CD1c-positive myeloid dendritic cell (primary cell): ENCODE measurements at regions not wholly inside any gene's neighbourhood (a gene's known extent, or its start where the extent isn't known, plus 50 kb on each side); places are given as distances from the start of the nearest gene placed in this dataset.
"Not testable (repeated sequence)": the region's sequence is repeated elsewhere in the genome, so short reads cannot be mapped to it uniquely, and the experiment has no call there.

ENCODE experiments used
- DNase-seq: peaks from one replicate; pipeline ENCODE4 v3.0.0-alpha.2; 2016; ENCODE audit errors: extremely low spot score

DNA sequence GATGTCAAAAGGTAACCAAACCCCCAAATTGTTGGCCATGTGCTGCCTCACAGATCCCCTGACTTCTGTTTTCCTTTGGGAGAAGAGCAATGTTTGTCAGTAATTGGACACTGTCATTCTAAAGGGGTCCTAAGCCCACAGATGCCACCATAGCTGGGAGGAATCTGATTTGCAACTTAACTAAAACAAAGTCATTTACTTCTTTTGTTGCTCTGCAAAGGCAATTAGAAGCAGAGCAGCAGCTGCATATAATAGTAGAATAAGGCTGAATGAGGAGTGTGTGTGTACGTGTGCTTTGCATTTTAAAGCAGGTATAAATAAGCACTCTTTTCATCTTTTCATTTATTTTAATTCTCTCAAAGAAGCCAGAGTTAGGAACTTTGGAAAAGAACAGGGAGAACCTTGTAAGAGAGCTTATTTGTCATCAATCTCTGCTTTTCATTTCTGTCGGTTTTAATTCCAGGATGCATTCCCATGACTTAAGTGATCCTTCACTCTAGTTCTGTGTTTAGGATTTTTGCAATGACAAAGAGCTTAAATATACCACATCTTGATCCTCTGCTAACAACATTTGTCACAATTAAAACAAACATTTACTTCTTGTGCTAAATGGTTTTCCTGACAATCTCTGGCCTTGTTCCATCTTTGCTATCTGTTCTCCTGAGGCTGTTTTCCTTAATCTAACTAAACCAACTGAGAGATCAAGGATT is 530.2 kb upstream of the CBLB start:
- DNase-seq, result no peak

DNA sequence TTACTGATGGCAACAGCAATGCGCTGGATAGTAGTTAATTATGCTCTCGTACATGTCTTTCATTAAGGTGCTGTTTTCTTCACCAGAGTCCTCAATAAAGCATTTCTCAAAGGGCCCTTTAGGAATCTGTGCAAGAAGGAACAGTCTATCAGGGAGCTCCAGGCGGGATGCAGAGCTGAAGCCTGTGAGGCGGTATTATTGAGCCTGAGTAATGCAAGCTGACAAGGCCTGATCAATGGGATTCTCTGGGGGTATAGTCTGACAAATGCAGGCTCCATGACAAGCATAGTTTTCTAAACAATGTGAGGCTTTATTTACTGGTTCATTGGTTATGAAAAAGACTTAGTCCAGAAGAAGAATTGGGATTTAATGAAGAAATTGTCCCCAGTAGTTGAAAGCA is 530.9 kb upstream of the CBLB start:
- DNase-seq, result no peak

DNA sequence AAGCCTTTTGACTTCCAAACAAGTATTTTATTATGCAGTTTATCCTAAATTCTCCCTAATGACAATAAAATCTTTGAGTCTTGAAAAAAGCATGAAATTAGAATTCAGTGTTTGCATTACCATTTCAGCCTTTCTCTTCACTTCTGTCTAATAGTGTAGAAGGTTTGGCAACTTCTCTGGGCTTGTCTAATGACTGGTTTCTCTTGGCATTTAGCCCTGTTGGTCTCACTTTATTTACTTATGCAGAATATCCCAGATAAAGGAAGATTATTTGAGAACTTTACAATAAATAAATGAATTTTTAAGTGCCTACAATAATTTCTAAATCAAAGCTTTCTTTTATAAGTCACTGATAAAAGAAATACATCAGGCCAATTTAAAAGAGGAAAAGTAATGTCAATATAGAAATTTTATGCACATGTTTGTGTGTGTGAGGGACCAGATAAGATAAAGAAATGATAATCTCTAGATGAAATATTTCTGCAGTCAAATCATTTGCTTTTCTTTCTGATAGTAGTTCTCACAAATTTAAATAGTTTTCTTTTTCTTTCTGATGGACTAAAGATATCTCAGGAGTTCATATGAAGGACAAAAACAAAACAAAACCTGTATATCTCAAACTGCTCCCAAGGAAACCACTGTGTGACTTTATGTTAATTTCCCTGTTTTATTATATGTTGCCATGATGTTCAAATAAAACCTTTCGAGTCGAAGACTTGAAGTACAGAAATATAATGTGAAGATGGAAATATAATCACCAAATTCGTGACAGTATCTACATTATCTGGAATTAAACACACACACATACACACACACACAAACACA is 533.1 kb upstream of the CBLB start:
- no peak for DNase-seq

DNA sequence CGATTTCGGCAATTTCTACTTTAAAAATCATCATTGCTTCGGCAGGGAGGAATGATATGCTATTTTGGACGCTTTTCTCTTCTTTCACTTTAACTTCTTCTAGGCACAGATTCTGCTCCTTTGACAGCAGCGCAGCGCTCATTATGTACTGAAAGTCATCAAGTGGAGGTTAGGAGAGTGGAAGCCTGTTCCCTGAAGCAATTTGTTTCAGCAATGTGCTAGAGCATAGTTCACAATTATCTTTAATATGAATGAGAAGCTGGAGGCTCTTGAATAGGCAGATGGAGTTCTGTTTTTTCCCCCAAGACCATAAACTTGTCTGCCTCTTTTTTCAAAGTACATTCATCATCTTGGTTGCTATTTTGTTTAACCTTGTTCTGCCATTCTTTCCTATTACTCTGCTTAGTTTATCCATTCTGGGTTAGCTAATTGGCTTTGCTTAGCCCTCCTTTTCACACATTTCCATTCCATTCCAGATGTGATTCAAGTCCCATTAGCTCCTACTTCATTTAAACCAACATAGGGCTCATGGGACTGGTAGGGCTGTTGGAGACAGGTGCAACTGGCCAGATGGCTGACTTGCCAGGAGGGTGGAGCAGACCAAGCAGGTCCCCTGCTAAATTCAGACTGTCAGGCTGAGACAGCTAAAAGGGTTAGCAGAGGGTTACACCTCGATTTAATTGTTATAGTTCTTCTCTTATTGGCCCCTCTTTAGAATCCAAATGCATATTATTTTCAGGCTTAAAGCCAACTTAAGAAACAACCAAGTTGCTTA is 534.7 kb upstream of the CBLB start:
- DNase-seq, result no peak

DNA sequence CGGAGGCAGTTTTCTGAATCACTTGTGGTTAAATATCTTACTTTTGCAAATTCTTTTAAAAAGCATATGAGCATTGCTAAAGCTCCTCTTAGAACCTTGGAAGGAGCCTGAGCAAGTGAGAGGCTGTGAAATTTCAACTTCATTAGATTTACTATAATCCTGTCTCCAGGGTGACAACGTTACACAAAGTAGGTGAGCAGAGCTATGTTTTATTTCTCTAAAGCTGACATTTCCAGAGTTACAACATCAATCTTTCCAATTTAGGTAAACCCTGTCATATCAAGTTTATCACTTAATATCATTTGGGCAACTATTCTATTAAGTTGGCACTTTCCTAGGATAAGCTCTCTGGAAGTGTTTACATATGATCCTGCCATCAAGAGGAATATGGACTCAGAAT is 544.9 kb upstream of the CBLB start:
- DNase-seq, result no peak

DNA sequence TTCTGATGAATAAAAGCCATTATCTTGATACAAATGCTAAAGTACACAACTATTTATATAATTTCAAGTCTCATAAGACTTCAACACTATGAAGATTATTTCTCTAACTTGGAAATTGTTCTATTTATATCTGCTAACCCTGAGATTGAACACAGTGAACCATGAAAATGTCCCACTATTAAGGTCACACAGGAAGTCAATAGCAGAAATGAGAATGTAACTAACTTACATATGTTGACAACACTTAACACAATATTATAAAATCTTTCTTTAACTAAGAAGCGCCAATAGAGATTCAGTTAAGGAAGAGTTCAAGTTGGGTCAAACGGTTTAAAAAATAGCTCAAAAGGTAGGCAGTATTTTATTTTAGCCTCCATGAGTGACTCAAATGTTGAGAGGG is 551.8 kb upstream of the CBLB start:
- DNase-seq, result no peak

DNA sequence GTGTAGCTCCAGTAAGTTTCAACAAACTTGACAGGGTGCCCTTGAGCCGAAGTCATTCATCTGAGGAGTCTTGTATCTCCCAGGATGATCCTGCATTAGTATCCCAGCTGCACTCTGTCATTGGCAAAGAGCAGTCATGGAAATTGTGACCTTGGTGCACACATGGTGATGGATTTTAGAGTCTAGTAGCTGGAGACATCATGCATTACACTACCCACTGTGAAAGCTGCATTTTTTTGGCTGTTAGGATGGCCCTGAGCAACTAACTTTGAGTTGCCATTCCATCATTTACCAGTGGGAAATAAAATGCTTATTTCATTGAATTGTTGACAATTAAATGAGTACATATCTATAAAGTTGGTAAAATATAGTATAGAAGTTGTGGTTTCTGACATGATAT is 552.6 kb upstream of the CBLB start:
- DNase-seq, result no peak

DNA sequence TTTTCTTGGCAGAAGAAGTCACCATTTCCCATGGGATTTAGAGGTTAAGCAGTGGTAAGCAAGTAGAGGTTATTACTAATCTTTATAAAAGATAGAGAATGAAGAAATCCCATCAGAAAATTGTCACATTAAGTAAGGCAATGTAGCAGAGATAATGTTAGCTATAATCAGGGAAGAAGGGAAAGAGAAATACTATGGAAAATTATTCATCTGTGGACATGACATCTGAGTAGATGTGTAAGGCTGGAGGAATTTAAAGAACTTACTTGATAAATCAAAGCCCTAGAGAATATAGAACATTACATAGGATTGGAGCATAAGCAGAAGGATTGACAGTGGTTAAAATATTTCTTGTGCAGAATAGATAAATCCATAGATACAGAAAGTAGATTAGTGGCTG is 553.1 kb upstream of the CBLB start:
- DNase-seq, result no peak

DNA sequence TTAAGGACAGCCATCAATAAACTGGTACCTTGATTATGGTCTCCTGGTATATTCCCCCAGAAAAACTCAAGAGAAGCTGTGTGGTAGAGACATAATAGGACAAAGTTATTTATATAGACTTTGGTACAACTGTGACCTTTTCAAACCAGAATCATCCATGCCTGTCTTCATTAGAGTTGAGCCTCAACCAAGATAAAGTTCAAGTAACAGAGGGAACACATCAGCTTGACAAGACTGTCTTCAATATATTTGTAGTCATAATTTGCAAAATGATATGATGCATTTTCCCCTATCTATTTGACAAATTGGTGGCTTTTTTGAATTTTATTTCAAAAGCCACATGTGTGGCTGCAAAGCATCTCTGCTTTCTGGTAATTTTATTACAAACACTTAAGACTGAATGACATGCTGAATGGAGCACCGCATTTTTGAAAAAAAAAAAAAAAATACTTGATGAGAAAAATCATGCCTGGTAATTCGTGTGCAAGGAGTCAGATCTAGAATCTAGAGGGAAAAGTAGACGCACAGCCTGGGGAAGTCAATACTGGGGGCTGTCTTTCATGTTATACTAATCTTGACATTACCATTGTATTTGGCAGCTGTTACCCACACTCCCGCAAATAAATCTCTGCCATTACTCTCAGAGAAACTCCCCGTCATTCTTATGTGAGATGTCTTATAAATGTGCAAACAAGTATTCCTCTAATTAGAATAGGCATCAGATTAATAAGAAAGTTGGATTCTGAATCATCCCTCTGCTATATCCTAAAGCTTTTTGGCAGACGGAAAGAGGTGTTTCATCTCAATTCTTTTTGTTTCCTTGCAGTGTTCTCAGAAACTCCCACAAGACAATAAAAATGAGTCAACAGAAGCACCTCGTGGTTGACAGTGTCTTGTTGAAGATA is 554.8 kb upstream of the CBLB start:
- DNase-seq, result no peak

DNA sequence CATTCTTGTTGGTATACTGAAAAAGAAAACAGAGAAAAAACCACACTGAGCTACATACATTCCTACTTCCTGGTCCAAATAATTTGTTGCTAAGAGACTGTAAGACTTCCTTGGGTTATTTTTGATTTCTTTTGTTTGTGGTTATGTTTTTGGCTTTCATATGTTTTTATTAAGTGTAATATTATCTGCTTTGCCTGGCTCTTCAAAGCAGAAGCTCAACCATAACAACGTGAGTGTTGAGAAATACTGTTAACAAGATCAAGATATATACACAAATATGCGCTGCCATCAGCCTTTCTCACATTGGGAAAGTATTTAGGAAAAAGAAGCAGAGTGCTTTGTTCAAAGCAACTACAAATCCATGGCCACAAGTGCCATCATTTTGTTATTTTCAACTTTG is 556.2 kb upstream of the CBLB start:
- DNase-seq, result no peak

DNA sequence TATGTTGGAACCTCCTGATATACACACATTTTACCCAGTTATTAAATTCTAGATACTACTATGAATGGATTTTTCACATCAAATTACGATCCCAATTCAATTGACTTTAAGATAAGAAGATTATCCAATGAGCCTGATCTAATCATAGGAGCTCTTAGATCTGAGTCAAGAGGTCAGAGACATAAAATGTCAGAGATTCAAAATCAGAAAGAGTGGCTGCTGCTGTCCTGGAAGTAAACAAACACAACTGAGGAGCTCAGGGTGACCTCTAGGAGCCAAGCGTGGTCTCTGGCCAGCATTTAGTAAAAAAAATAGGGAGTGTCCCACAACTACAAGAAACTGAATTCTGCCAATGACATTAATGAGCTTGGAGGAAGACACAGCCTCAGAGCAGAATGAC is 557.1 kb upstream of the CBLB start:
- DNase-seq, result no peak

DNA sequence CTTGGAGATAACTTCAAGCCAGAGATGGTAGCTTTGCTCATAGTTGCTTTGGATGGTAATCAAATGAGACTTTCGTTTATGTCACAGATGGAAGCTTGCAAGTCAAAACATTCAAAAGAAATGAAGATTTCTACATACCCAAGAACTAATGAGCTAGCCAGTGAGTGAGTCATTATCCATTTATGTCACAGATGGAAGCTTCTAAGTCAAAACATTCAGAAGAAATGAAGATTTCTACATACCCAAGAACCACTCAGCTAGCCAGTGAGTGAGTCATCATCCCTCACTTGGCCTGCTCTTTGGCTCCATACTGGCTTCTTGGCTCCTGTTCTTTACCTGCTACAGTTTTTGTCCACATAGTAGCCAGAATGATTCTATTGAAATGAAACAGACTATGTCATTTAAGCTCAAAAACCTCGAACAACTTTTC is 559.8 kb upstream of the CBLB start:
- DNase-seq, result no peak

DNA sequence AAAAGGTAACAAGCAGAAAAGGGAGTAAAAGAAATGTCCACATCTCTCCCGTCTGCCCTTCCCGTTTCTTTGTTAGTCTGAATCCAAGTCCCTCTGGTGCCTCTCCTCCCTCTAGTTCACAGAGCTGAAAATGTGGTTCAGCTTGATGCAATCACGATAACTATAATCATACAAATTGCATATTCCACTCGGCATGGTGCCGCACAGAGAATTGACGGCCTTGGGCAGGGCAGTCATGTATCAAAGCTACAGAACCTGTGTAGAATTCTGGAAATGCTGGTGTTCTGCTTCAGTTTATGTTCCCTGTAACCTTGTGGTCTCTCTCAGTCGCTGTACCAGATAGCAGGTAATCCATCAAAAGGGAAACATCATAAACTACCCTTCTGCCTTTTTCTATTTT is 562.9 kb upstream of the CBLB start:
- DNase-seq, result no peak

DNA sequence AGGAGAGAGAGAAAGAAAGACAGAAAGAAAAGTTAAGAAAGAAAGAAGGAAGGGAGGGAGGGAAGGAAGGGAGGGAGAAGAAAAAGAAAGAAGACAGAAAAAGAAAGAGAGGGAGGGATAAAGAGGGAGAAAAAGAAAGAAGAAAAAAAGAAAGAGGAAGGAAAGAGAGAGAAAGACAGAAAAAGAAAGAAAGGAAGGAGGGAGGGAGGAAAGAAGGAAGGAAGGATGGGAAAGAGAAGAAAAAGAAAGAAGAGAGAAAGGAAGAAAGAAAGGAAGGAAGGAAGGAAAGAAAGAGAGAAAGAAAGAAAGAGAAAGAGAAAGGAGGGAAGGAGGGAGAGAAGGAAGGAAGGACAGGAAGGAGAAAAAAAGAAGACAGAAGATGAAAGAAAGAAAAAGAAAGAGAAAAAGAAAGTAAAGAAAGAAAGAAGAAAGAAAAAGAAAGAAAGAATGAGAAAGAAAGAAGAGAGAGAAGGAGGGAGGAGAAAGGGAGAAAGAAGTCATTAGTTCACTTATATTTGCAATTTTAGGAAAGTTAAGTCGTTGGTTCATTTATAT is 567.2 kb upstream of the CBLB start:
- no peak for DNase-seq

DNA sequence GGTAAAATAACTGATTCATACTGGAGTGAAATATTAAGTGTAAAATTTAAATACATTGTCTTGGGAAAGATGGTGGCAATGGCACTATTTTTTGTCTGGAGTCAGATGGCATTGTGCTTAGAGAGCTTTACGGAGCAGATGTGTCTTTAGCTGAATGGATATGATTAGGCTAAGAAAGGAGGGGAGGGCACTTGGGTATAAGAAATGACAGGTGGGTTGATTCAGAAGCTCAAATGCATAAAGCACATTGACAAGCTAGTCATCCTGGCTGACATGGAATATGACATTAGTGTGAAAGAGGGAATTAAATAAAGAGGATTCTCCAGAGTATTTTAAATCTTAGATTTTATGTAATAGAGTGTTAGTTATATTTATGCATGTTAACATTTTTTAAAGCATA is 570.1 kb upstream of the CBLB start:
- DNase-seq, result no peak

DNA sequence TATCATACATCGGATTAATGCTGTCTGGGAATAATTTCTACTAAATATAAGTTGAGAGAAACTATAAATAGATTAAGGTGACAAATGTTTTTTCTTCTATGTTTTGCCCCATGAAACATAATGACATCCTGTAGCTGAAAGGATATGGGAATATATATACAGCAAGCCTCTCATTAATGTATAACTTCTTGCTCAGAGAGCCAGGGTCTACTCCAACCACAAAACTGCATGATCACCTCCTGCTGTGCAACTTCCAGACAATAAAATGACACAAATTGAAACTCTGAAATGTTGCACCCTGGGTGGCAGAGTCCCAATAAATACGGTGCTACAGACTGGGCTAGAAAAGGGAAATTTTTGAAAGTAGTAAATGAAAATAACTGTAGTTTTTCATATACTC is 571.9 kb upstream of the CBLB start:
- no peak for DNase-seq

DNA sequence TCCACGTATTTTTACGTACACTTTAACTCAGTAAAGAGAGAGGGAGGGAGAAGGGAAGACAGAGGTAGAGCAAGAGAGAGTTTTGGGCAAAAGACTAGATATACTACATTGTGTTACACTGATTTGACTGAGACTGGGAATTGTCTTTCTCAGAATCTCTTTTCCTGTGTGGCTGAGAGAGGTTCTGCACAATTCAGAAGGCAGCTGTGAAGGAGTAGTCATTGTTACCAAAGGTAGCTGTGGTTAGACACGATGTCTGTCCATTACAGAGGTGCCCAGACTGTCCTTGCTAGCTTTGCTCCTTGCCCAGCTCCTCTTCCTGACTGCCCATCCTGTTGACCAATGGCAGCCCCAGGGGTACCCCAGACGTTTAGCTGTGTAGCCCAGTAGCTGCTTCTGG is 577.5 kb upstream of the CBLB start:
- no peak for DNase-seq

DNA sequence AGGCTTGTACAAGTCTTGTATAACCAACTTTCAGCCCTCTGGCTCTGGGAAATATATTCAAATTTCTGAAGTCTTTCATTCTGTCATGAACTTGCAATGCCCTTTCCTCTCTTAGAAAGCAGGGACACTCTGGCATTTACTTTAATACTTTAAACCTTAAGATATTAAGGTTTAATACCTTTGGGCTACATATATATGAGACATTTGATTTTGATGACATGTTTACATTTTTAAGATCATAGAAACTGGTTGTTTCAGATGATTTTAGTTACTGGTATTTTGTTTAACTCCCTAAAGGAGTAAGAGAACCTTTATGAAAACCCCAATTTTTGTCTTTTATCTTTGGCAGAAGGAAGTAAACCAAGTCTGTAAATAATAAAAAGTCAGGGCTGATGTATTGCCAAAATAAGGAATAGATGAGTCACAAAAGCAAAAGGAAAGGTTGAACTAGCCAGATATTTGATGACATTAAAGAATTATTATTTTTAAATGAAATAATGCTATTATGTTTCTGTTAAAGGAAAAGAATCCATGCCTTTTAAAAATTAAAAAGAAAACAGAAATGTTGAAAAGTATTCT is 579.0 kb upstream of the CBLB start:
- no peak for DNase-seq

DNA sequence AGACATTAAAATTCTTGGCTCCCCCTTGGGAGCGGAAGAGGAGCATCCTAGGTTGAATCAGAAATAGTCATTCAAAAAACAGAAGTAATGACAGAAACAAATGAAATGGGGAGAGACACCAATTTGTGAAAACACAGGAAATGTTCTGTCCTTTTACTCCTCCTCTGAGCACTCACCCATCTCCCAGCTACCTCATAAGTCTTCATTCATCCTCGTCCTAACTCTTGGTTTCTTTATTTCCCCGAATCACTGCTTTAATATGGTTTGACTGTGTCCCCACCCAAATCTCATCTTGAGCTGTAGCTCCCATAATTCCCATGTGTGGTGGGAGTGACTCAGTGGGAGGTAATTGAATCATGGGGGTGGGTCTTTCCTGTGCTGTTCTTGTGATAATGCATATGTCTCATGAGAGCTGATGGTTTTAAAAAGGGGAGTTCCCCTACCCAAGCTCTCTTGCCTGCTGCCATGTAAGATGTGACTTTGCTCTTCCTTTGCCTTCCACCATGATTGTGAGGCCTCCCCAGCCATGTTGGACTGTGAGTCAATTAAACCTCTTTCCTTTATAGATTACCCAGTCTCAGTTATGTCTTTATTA is 579.7 kb upstream of the CBLB start:
- DNase-seq, result not testable (repeated sequence)

DNA sequence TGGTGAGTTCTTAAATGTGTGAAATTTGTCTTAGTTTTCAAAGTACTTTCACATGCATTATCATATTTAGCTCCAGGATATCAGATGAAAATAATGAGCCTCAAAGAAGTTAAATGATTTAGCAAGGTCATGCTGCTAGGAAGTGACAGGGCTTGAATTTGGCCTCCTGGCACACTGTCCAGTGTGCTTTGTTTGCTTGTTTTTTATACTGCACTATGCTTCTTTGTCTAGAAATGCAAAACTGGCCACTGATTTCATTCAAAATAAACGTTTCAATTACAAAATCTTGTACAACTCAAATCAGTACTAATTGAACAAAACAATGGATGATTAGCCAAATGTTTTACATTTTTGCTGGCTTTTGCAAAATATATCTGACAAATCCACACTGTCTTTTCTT is 583.3 kb upstream of the CBLB start:
- DNase-seq, result no peak

DNA sequence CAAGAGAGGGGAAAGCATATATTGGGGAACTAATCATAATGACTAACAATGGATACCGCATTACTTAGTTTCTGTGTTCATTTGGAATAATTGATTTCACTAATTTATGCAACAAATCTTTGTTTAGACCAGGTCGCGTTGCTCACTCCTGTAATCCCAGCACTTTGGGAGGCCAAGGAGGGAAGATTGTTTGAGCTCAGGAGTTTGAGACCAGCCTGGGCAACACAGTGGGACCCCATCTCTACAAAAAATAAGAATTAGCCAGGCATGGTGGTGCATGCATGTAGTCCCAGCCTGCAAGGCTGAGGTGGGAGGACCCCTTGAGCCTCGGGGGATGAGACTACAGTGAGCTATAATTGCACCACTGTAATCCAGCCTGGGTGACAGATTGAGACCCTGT is 585.7 kb upstream of the CBLB start:
- no peak for DNase-seq
